Gastrocnemius medialis (tissue), 4 donors: ENCODE measurements at regions not wholly inside any gene's neighbourhood (a gene's known extent, or its start where the extent isn't known, plus 50 kb on each side); places are given as distances from the start of the nearest gene placed in this dataset.

Experiments
- ATAC-seq, 2 donors: fragments of 150-250 bp; one replicate each; pipeline ENCODE4 v1.9.1; 2016
- DNase-seq, 2 donors: peaks; one replicate each; pipeline ENCODE4 v3.0.0-alpha.2; 2019
- H3K27ac ChIP-seq, 4 donors: fragments of 200-600 bp; sonication (generic); 1 replicate in 1 of 4; 2 replicates in 3 of 4; pipeline ENCODE4 v1.5.1; 2016 to 2018; ENCODE audit warnings: mild to moderate bottlenecking in 2 of 4, moderate library complexity in 1 of 4
- H3K27me3 ChIP-seq, 3 donors: fragments of 200-600 bp; sonication (generic) in 2 of 3; 1 replicate in 1 of 3; 2 replicates in 2 of 3; pipeline versions ENCODE4 v1.5.1 to v1.6.0; 2016 to 2019; ENCODE audit warnings: mild to moderate bottlenecking in 1 of 3, moderate library complexity in 1 of 3
- H3K36me3 ChIP-seq, 2 donors: fragments of 200-600 bp; sonication (generic) in 1 of 2; one replicate each; pipeline ENCODE4 v1.5.1; 2017 to 2018
- H3K4me1 ChIP-seq, 2 donors: fragments of 200-600 bp; sonication (generic) in 1 of 2; one replicate each; pipeline ENCODE4 v1.5.1; 2016 to 2017; ENCODE audit warnings: mild to moderate bottlenecking in 2 of 2
- H3K4me3 ChIP-seq, 4 donors: fragments of 200-600 bp; sonication (generic) in 3 of 4; 1 replicate in 1 of 4; 2 replicates in 3 of 4; pipeline ENCODE4 v1.5.1; 2016 to 2019; ENCODE audit warnings: mild to moderate bottlenecking in 2 of 4
- H3K9me3 ChIP-seq, 3 donors: fragments of 200-600 bp; sonication (generic) in 2 of 3; 1 replicate in 1 of 3; 2 replicates in 2 of 3; pipeline ENCODE4 v1.5.1; 2016 to 2019
- POLR2A ChIP-seq, 2 donors: fragments of 450-650 bp; IDR thresholded peaks; one replicate each; pipeline ENCODE4 v1.6.1; 2017; ENCODE audit warnings: antibody characterized with exemption in 2 of 2, mild to moderate bottlenecking in 2 of 2, moderate library complexity in 2 of 2
- in situ Hi-C, 4 donors: fragments of 200-750 bp; cut with MboI; loops; one replicate each; pipeline versions ENCODE4 v1.15.0 to v1.8.0; 2017; ENCODE audit warnings: low sequenced_read_pairs in 4 of 4
- intact Hi-C: fragments of 100-400 bp; cut with DNase I; formaldehyde crosslinking; loops from one replicate; pipeline ENCODE4 v1.15.1; 2023; ENCODE audit warnings: low total_unique reads
- TF ChIP-seq, protein P1 (sequence below), 5 experiments: fragments of 450-650 bp in 3 of 5; fragments of 200-600 bp in 2 of 5; sonication (generic) in 2 of 5; IDR thresholded peaks in 4 of 5; conservative IDR thresholded peaks in 1 of 5; 1 replicate in 4 of 5; 2 replicates in 1 of 5; pipeline ENCODE4 v1.5.1; 2016 to 2019; ENCODE audit warnings: antibody characterized with exemption in 5 of 5, mild to moderate bottlenecking in 3 of 5, moderate library complexity in 3 of 5

- H3K4me1 ChIP-seq: no peaks in the 10 kb centered on the region
- intact Hi-C loops (no loop called here), in situ Hi-C loops (no loop called here)
- H3K27ac ChIP-seq: no peak overlapping the region
- DNase-seq (no peak), ATAC-seq (no peak)
- no peaks in the 10 kb centered on the region for H3K9me3 ChIP-seq
- TF ChIP-seq, protein P1, sequence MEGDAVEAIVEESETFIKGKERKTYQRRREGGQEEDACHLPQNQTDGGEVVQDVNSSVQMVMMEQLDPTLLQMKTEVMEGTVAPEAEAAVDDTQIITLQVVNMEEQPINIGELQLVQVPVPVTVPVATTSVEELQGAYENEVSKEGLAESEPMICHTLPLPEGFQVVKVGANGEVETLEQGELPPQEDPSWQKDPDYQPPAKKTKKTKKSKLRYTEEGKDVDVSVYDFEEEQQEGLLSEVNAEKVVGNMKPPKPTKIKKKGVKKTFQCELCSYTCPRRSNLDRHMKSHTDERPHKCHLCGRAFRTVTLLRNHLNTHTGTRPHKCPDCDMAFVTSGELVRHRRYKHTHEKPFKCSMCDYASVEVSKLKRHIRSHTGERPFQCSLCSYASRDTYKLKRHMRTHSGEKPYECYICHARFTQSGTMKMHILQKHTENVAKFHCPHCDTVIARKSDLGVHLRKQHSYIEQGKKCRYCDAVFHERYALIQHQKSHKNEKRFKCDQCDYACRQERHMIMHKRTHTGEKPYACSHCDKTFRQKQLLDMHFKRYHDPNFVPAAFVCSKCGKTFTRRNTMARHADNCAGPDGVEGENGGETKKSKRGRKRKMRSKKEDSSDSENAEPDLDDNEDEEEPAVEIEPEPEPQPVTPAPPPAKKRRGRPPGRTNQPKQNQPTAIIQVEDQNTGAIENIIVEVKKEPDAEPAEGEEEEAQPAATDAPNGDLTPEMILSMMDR (IDR thresholded peaks at IDR 0.05 in 4 of 5, conservative IDR thresholded peaks at IDR 0.05 in 1 of 5): no peak
- no peak for TF ChIP-seq POLR2A (IDR thresholded peaks at IDR 0.05)
- no peak overlapping the region for H3K4me3 ChIP-seq
- H3K27me3 ChIP-seq: no peaks in the 10 kb centered on the region
- no peaks in the 10 kb centered on the region for H3K36me3 ChIP-seq
These were observed 192.4 kb upstream of the ERBB4 start for GRCh38 chr2:212730994-212731393.

- no peak for ATAC-seq
- Histone ChIP-seq H3K36me3 (no peaks in the 10 kb centered on the region), H3K4me1 (no peaks in the 10 kb centered on the region), H3K9me3 (no peaks in the 10 kb centered on the region), H3K4me3 (no peak overlapping the region), H3K27me3 (no peaks in the 10 kb centered on the region), H3K27ac (no peak overlapping the region)
- TF ChIP-seq, protein P1 (IDR thresholded peaks at IDR 0.05 in 4 of 5, conservative IDR thresholded peaks at IDR 0.05 in 1 of 5): no peak
- no peak for TF ChIP-seq POLR2A (IDR thresholded peaks at IDR 0.05)
- intact Hi-C loops (no loop called here), in situ Hi-C loops (no loop called here)
- DNase-seq: no peak
These were observed 190.1 kb upstream of the ERBB4 start for GRCh38 chr2:212728717-212729116.

- ATAC-seq (no peak), DNase-seq (no peak)
- intact Hi-C loops: no loop called here
- Histone ChIP-seq H3K27ac (no peak overlapping the region), H3K4me3 (no peak overlapping the region), H3K27me3 (no peaks in the 10 kb centered on the region), H3K36me3 (no peaks in the 10 kb centered on the region), H3K4me1 (no peaks in the 10 kb centered on the region), H3K9me3 (no peaks in the 10 kb centered on the region)
- in situ Hi-C loops: no loop called here
- TF ChIP-seq POLR2A (IDR thresholded peaks at IDR 0.05): no peak
- TF ChIP-seq, protein P1 (IDR thresholded peaks at IDR 0.05 in 4 of 5, conservative IDR thresholded peaks at IDR 0.05 in 1 of 5): no peak
These were observed 189.1 kb upstream of the ERBB4 start for GRCh38 chr2:212727751-212728150.

DNA sequence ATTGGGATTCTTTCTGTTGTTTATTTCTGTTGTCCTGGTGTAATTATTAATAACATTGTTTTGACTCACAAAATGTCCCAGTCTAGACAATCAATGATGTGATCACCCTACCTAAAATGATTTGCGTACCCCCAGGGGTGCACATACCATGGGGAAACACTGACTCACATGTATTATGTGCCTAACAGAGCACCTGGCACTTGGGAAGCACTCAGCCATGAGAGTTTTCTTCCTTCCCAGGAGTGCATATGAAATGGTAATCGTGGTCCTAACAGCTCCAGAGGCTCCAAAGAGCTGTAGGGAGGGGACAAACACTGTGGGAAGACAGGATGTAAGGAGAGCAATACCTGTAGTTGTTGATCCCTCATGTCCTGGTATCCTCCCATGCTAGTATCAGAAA is 187.8 kb upstream of the ERBB4 start:
- TF ChIP-seq POLR2A (IDR thresholded peaks at IDR 0.05): no peak
- TF ChIP-seq, protein P1 (IDR thresholded peaks at IDR 0.05 in 4 of 5, conservative IDR thresholded peaks at IDR 0.05 in 1 of 5): no peak
- no peaks in the 10 kb centered on the region for H3K4me1 ChIP-seq
- in situ Hi-C loops (no loop called here), intact Hi-C loops (no loop called here)
- H3K9me3 ChIP-seq: no peaks in the 10 kb centered on the region
- ATAC-seq (no peak), DNase-seq (no peak)
- no peak overlapping the region for H3K4me3 ChIP-seq
- no peaks in the 10 kb centered on the region for H3K27me3 ChIP-seq
- no peak overlapping the region for H3K27ac ChIP-seq
- H3K36me3 ChIP-seq: no peaks in the 10 kb centered on the region

DNA sequence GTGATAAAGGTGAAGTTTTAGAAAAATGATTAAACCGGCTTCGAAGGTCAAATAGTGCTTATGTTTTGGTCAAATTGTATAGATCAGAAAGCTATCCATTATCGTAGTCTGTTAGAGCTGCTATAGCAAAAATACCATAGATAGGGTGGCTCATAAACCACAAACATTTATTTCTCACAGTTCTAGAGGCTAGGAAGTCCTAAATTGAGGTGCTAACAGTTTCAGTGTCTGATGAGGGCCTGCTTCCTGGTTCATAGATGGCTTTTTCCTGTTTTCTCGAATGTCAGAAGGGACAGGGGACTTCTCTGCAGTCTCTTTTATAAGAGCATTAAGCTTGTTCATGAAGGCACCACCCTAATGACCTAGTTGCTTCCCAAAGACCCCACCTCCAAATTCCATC is 186.6 kb upstream of the ERBB4 start:
- Histone ChIP-seq H3K9me3 (no peaks in the 10 kb centered on the region), H3K4me3 (no peak overlapping the region), H3K27me3 (no peaks in the 10 kb centered on the region), H3K36me3 (no peaks in the 10 kb centered on the region), H3K4me1 (no peaks in the 10 kb centered on the region), H3K27ac (no peak overlapping the region)
- DNase-seq: no peak
- no peak for ATAC-seq
- intact Hi-C loops: no loop called here
- in situ Hi-C loops: no loop called here
- TF ChIP-seq, protein P1 (IDR thresholded peaks at IDR 0.05 in 4 of 5, conservative IDR thresholded peaks at IDR 0.05 in 1 of 5): no peak
- TF ChIP-seq POLR2A (IDR thresholded peaks at IDR 0.05): no peak
